IMR-90 (cell line): ENCODE measurements at regions not wholly inside any gene's neighbourhood (a gene's known extent, or its start where the extent isn't known, plus 50 kb on each side); places are given as distances from the start of the nearest gene placed in this dataset.

Experiments used
- ATAC-seq: fragments of 200-7000 bp; cut with Tn5 transposase; 2 replicates; pipeline ENCODE4 v1.9.1; 2020; ENCODE audit warnings: low read depth, mild to moderate bottlenecking, moderate library complexity
- BruUV-seq: library from RNA; stranded (reverse); fragments of 400-500 nt; replicated peaks from 2 replicates; lab custom pipeline; 2021; lab: Mats Ljungman, UMichigan
- CTCF ChIA-PET: fragments of 300-600 bp; formaldehyde crosslinking; extraction: SDS; loops from one replicate; lab custom pipeline; 2021; ENCODE audit warnings: antibody characterized with exemption; lab: Yijun Ruan, JAX
- POLR2A ChIA-PET: fragments of 300-600 bp; sonication (Branson Sonifier 250); formaldehyde crosslinking; loops from one replicate; lab custom pipeline; 2022; ENCODE audit warnings: antibody characterized with exemption; ENCODE audit not compliant: unreplicated experiment; lab: Charles Lee
- DNase-seq: peaks from one replicate; pipeline ENCODE4 v3.0.0; 2013
- H2AFZ ChIP-seq: replicated peaks from 2 replicates; pipeline ENCODE3; 2013; ENCODE audit warnings: low read length, mild to moderate bottlenecking; ENCODE audit not compliant: poor library complexity
- H2AK5ac ChIP-seq: 2 replicates; pipeline ENCODE4 v1.6.1; 2013; ENCODE audit warnings: low read depth, low read length, inconsistent platforms
- H2AK9ac ChIP-seq: replicated peaks from 2 replicates; pipeline ENCODE3; 2013; ENCODE audit warnings: mild to moderate bottlenecking, low read depth, low read length, moderate library complexity; ENCODE audit not compliant: poor library complexity
- H2BK120ac ChIP-seq: 2 replicates; pipeline ENCODE4 v1.6.1; 2013; ENCODE audit warnings: low read depth, low read length, inconsistent platforms
- H2BK15ac ChIP-seq: 3 replicates; pipeline ENCODE4 v1.6.1; 2013; ENCODE audit warnings: low read depth, low read length, inconsistent platforms
- H2BK20ac ChIP-seq: 2 replicates; pipeline ENCODE4 v1.6.1; 2013; ENCODE audit warnings: low read depth, mild to moderate bottlenecking, inconsistent platforms, low read length, moderate library complexity
- H2BK5ac ChIP-seq: 2 replicates; pipeline ENCODE4 v1.6.1; 2013; ENCODE audit warnings: mild to moderate bottlenecking, low read depth, low read length, inconsistent platforms; ENCODE audit not compliant: poor library complexity, severe bottlenecking
- H3K14ac ChIP-seq: replicated peaks from 2 replicates; pipeline ENCODE4 v1.6.1; 2013; ENCODE audit warnings: low read depth, low read length, inconsistent platforms
- H3K18ac ChIP-seq: 2 replicates; pipeline ENCODE4 v1.6.1; 2013; ENCODE audit warnings: low read depth, low read length, control low read depth
- H3K23ac ChIP-seq: 2 replicates; pipeline ENCODE4 v1.6.1; 2013; ENCODE audit warnings: low read depth, low read length, inconsistent platforms
- H3K27ac ChIP-seq: 2 replicates; pipeline ENCODE4 v1.5.1; 2013; ENCODE audit warnings: mild to moderate bottlenecking, control low read depth, low read length; ENCODE audit not compliant: insufficient read depth
- H3K27me3 ChIP-seq: 2 replicates; pipeline ENCODE4 v1.6.1; 2013; ENCODE audit warnings: low read length; ENCODE audit not compliant: control insufficient read depth, insufficient read depth
- H3K36me3 ChIP-seq: 2 replicates; pipeline ENCODE4 v1.6.1; 2013; ENCODE audit warnings: low read length, mixed read lengths; ENCODE audit not compliant: control insufficient read depth, insufficient read depth
- H3K4ac ChIP-seq: 2 replicates; pipeline ENCODE4 v1.6.1; 2013; ENCODE audit warnings: low read depth, low read length, inconsistent platforms
- H3K4me1 ChIP-seq: 2 replicates; pipeline ENCODE4 v1.6.1; 2013; ENCODE audit warnings: low read length, mixed read lengths; ENCODE audit not compliant: control insufficient read depth, insufficient read depth
- H3K4me2 ChIP-seq: 2 replicates; pipeline ENCODE4 v1.6.1; 2013; ENCODE audit warnings: low read depth, mild to moderate bottlenecking, control low read depth, low read length, moderate library complexity
- H3K4me3 ChIP-seq: 2 replicates; pipeline ENCODE4 v1.5.1; 2013; ENCODE audit warnings: low read depth, mild to moderate bottlenecking, control low read depth, low read length, moderate library complexity; ENCODE audit not compliant: insufficient read depth
- H3K56ac ChIP-seq: 2 replicates; pipeline ENCODE4 v1.6.1; 2013; ENCODE audit warnings: low read length, inconsistent platforms; ENCODE audit not compliant: insufficient read depth; ENCODE audit errors: extremely low read depth
- H3K79me1 ChIP-seq, 2 experiments: 2 replicates each; pipeline ENCODE4 v1.6.1; 2013; ENCODE audit warnings: low read length in 2 of 2, inconsistent platforms in 1 of 2, low read depth in 1 of 2
- H3K9ac ChIP-seq: 2 replicates; pipeline ENCODE4 v1.6.1; 2013; ENCODE audit warnings: low read depth, low read length, control low read depth
- H3K9me1 ChIP-seq: 2 replicates; pipeline ENCODE4 v1.6.1; 2013; ENCODE audit warnings: low read length, inconsistent platforms; ENCODE audit not compliant: insufficient read depth
- H3K9me3 ChIP-seq: 2 replicates; pipeline ENCODE4 v1.6.1; 2013; ENCODE audit warnings: low read length; ENCODE audit not compliant: control insufficient read depth, insufficient read depth
- H4K20me1 ChIP-seq: 2 replicates; pipeline ENCODE4 v1.6.1; 2013; ENCODE audit warnings: low read length, inconsistent platforms; ENCODE audit not compliant: insufficient read depth
- H4K5ac ChIP-seq: 2 replicates; pipeline ENCODE4 v1.6.1; 2013; ENCODE audit warnings: mild to moderate bottlenecking, low read depth, low read length, control low read depth
- H4K8ac ChIP-seq, 2 experiments: 2 replicates each; pipeline ENCODE4 v1.6.1; 2013; ENCODE audit warnings: low read depth in 2 of 2, low read length in 2 of 2, control low read depth in 1 of 2, inconsistent platforms in 1 of 2
- H4K91ac ChIP-seq: 2 replicates; pipeline ENCODE4 v1.6.1; 2013; ENCODE audit warnings: low read depth, low read length, inconsistent platforms; ENCODE audit not compliant: insufficient read depth
- CHD1 ChIP-seq: IDR thresholded peaks from 2 replicates; pipeline ENCODE4 v1.6.1; 2012; ENCODE audit warnings: low read depth, low read length, improper control_type of control experiment
- ELK1 ChIP-seq: fragments of 150-350 bp; IDR thresholded peaks from 2 replicates; pipeline ENCODE4 v1.6.1; 2016; ENCODE audit warnings: low read depth, mild to moderate bottlenecking, low read length, moderate library complexity, borderline replicate concordance
- MAFK ChIP-seq: IDR thresholded peaks from 2 replicates; pipeline ENCODE4 v1.6.1; 2012; ENCODE audit warnings: low read depth, low read length, improper control_type of control experiment
- NFE2L2 ChIP-seq: fragments of 150-350 bp; IDR thresholded peaks from 2 replicates; pipeline ENCODE4 v1.6.1; 2016; ENCODE audit warnings: low read depth, mild to moderate bottlenecking, low read length
- RFX5 ChIP-seq: IDR thresholded peaks from 2 replicates; pipeline ENCODE4 v1.8.0; 2012; ENCODE audit warnings: low read depth, mild to moderate bottlenecking, low read length, moderate library complexity
- WGBS, 2 experiments: methylation state at CpG; one replicate each; pipeline versions ENCODE4 v1.1.5 to v1.1.7; 2013; ENCODE audit warnings: missing lambda C conversion rate in 2 of 2; ENCODE audit not compliant: insufficient read length in 1 of 2; ENCODE audit errors: extremely low coverage in 2 of 2; 5-methylcytosine and 5-hydroxymethylcytosine counted together
- dilution Hi-C: fragments of 300-500 bp; cut with HindIII; formaldehyde crosslinking; loops from one replicate; pipeline ENCODE4 v1.14.3; 2018; ENCODE audit warnings: low sequenced_read_pairs; ENCODE audit not compliant: unreplicated experiment
- in situ Hi-C: fragments of 300-500 bp; cut with MboI; formaldehyde crosslinking; loops from 3 replicates; pipeline ENCODE4 v1.14.3; 2019; ENCODE audit warnings: low sequenced_read_pairs, inconsistent platforms, mixed read lengths
- intact Hi-C: fragments of 100-400 bp; cut with micrococcal nuclease; formaldehyde crosslinking; loops from 2 replicates; pipeline ENCODE4 v1.10.0; 2022

DNA sequence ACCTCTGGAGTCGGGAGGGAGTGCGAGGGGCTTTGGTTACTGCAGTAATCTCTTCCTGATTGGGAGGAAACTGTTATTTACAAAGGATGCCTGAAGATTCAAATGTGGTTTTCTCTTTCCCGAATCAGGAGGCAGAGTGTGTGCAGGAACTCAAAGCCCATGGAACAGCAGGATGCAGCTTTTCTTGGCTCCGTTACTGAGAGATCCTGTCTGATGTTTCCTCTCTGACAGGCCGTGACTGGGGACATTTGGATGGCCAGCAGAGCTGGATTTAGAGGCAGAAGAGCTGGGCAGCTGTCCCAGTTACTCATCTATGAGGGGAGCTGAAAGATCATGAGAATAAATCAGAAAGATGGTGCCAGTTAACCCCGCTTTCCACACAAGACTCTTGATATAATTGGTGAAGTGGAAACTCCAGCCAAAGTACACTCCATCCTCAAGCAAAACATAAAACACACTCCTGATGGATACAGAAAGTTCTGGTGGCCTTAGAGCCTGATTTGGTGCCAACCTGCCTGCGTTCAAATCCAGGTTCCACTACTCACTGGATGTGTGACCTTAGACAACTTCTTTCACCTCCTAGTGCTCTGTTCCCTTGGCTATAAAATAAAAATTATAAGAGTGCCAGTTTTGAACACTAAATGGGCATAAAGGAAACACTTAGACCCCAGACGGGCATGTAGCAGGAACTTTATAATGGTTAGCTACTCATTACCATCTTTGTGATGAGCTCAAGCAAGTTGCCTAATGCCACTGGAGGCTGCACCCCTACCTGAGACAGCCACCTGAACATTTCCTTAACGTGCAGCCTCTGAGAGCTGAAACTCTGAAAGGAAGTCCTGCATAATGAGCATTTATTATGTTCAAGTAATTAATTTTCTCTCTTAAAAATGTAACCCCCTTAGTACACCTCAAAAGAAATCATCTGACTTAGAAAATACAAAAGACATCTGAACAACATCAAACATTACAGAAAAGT, 349.0 kb upstream of the GATB start:
- no peak overlapping the region for H2AK5ac ChIP-seq
- H4K20me1 ChIP-seq = no peaks in the 10 kb centered on the region
- intact Hi-C loops = loop anchor here (10.0 kb wide), 2 partner anchors 245 to 275 kb away; no protein-coding TSS in a partner anchor
- H4K5ac ChIP-seq = no peak overlapping the region
- peaks cover 4% of the 10 kb centered on the region; the same call in 1 of the 2 replicates for H3K4me1 ChIP-seq
- H3K36me3 ChIP-seq = no peaks in the 10 kb centered on the region
- TF ChIP-seq NFE2L2 (no peak), ELK1 (no peak), MAFK (no peak), CHD1 (no peak), RFX5 (no peak)
- peaks cover 5% of the 10 kb centered on the region; the same call in 1 of the 2 replicates for H3K9me1 ChIP-seq
- no peak overlapping the region for H3K23ac ChIP-seq
- no peak for ATAC-seq
- H3K9me3 ChIP-seq = no peaks in the 10 kb centered on the region
- H3K27ac ChIP-seq = no peak overlapping the region
- H2BK15ac ChIP-seq = no peak overlapping the region
- ChIA-PET CTCF (no interaction called here), POLR2A (interaction anchor here (0.5 kb wide), 1 partner anchor 423 kb away, joined by 3 read pairs; no protein-coding TSS in a partner anchor)
- H3K79me1 ChIP-seq = no peaks in the 10 kb centered on the region
- no peak overlapping the region for H3K9ac ChIP-seq
- no peak overlapping the region for H4K8ac ChIP-seq
- no peak overlapping the region for H3K4me3 ChIP-seq
- no peaks in the 10 kb centered on the region for H3K27me3 ChIP-seq
- no peak overlapping the region for H3K4ac ChIP-seq
- no peak overlapping the region for H3K56ac ChIP-seq
- H2AK9ac ChIP-seq = no peak overlapping the region
- peak overlapping the region; percentile 61 for H2AFZ ChIP-seq
- H2BK20ac ChIP-seq = no peak overlapping the region
- in situ Hi-C loops = no loop called here
- H2BK5ac ChIP-seq = no peak overlapping the region
- no peak overlapping the region for H3K4me2 ChIP-seq
- H4K91ac ChIP-seq = no peak overlapping the region
- no peak overlapping the region for H3K18ac ChIP-seq
- DNase-seq = peak; percentile 16
- H3K14ac ChIP-seq = no peak overlapping the region
- no TSS peak for BruUV-seq
- dilution Hi-C loops = no loop called here
- no peak overlapping the region for H2BK120ac ChIP-seq
- WGBS, 2 experiments = 0% methylated on average over 1 of the region's 9 CpGs; no CpG with 5 or more reads in 1 of the 2 experiments
